Forelimb muscle (tissue), 1 donor: ENCODE measurements at regions not wholly inside any gene's neighbourhood (a gene's known extent, or its start where the extent isn't known, plus 50 kb on each side); places are given as distances from the start of the nearest gene placed in this dataset.
A peak's percentile ranks its signal among the peaks of the same experiment; 100 is the strongest.
"Not testable (repeated sequence)": the region's sequence is repeated elsewhere in the genome, so short reads cannot be mapped to it uniquely, and the experiment has no call there.

Experiments
- DNase-seq: peaks from one replicate; pipeline ENCODE4 v3.0.0-alpha.2; 2013; ENCODE audit warnings: low read depth

DNA sequence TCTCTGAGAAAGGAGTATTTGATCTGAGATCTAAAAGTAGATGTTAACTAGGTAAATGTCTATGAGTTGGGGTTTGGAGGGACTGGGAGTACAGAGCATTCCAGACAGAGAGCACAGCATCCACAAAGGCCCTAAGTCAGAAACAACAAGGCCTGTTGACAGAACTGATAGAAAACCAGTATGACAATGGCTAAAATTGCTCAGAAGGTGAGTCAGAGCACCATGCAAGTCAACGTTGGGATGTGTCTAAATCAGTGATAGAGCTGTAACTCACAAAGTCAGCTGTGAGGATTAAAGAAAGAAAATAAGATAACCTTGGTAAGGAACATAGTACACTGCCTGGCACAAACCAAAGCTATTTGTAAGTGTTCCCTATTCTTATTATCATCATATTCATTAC is 124.0 kb downstream of the CETN3 start:
- DNase-seq: no peak

GRCh38 chr5:90284375-90284774 is 125.2 kb downstream of the CETN3 start:
- no peak for DNase-seq

- DNase-seq: no peak
Observed at GRCh38 chr5:90279091-90279490, 130.5 kb downstream of the CETN3 start.

DNA sequence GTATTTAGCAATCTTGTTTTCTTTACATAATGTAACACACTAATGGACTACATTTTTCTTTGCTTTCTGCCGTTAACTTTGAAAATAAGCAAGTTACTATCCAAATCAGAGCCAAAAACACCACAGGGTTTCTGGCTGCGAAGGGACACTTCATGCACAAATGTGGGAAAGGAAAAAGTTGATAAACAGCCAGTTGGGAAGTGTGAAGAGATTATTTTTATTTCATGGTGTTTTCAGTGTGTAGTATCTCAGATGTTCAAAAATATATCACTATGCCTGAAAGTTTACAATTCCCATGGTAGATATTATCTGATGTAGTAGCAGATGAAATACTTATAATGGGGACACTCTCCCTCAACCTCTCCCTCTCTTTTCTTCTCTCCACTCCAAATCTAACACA is 135.3 kb downstream of the CETN3 start:
- DNase-seq: no peak

GRCh38 chr5:90267646-90268045 is 141.9 kb downstream of the CETN3 start:
- no peak for DNase-seq

GRCh38 chr5:90265545-90265857 is 144.1 kb downstream of the CETN3 start:
- no peak for DNase-seq

GRCh38 chr5:90264689-90265544 is 144.6 kb downstream of the CETN3 start:
- DNase-seq: peak; percentile 38

GRCh38 chr5:90263102-90263820 is 146.3 kb downstream of the CETN3 start:
- no peak for DNase-seq

- DNase-seq: no peak
Observed at GRCh38 chr5:90251447-90251846, 158.1 kb downstream of the CETN3 start.

DNA sequence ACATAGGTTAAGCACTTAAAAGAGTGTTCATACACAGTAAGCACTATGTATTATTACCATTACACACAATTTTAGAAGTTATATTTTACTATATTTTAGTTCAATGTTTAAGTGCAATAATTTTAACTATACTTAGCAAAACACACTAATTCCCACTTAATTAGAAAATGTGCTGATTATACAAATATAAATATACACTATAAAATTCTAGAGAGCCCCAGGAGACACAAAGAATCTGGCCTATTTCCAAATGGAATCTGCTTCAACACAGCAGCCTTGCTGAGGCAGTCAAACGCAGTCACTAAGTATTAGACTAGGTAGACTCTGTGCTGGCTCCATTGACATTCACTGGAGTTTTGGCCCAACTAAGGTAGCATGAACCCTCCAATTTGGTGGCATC is 160.9 kb downstream of the CETN3 start:
- DNase-seq: no peak

- DNase-seq: not testable (repeated sequence)
Observed at GRCh38 chr5:90243848-90244247, 165.7 kb downstream of the CETN3 start.

- no peak for DNase-seq
Observed at GRCh38 chr5:90233476-90233875, 176.1 kb downstream of the CETN3 start.

- DNase-seq: no peak
Observed at GRCh38 chr5:90231688-90232087, 177.9 kb downstream of the CETN3 start.

DNA sequence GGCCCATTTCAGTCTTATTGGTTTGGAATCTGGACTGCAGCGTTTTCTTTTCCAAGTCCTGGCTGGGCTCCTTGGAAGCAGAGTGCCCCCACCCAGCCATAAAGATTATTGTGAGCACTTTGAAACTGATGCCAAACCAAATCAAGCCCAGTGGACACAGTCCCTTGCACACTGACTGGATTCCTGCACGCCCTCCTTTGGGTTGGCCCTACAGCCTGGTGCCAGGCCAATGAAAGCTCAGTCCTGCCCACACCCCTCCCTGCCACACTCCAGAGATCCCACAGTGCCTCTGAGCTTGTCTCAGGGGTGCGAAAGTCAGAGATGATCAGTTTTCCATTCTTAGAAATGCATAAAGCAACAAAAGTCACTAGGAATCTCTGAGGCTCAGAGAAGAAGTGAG is 181.9 kb downstream of the CETN3 start:
- no peak for DNase-seq

DNA sequence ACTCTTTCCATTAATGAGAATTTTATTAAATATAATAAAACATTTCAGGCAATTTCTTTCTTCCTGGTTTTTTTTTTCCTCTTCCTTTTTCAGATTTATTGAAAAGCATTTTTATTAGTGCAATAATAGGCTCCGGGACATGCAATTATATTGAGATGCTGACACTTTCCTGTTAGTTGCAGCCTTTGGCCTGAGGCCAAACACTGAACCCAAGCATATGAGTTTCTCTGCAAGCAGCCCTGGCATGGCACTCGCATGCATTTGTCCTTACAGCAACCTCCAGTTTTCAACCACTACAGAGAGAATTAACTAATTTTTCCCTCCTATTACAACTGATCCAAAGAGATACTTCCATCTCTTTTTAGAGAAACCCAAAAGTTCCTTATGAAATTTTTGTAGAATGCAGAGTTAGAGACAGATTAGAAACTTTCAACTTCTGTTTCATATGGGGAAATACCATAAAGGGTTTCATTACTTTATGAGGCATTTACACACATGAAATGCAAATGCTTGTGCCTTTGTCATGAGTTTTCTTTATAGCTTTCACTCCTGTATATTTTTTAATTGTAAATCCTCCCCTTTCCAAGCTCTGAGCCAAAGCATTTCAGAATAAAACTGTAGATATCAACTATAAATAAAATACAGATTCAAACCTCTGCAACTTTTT is 183.0 kb downstream of the CETN3 start:
- no peak for DNase-seq

GRCh38 chr5:90224342-90224741 is 185.2 kb downstream of the CETN3 start:
- DNase-seq: no peak

- no peak for DNase-seq
Observed at GRCh38 chr5:90223756-90224155, 185.8 kb downstream of the CETN3 start.

DNA sequence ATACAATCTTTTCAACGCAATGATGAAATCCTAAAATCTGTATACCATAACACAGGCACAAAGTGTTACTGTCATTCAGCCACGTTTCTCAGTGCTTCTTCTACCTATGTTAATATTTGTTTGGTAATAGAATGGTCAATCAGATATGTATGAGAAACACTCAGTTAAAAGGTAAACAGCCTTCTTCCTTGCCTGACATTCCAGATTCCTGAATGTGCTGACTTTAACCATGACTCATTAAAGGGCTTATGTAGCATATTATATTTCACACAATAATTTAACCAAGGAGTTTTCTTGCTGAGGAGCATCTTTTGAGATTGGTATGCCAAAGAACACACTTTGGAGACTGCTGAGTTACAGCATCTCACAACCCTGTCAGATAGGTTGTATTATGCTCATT is 187.6 kb downstream of the CETN3 start:
- no peak for DNase-seq

GRCh38 chr5:90220554-90220953 is 189.0 kb downstream of the CETN3 start:
- DNase-seq: no peak

GRCh38 chr5:90214991-90215390 is 194.6 kb downstream of the CETN3 start:
- no peak for DNase-seq

- not testable (repeated sequence) for DNase-seq
Observed at GRCh38 chr5:90208323-90208722, 201.2 kb downstream of the CETN3 start.

GRCh38 chr5:90201923-90202322 is 207.6 kb downstream of the CETN3 start:
- no peak for DNase-seq
